Spleen (tissue), 7 donors: ENCODE measurements at regions not wholly inside any gene's neighbourhood (a gene's known extent, or its start where the extent isn't known, plus 50 kb on each side); places are given as distances from the start of the nearest gene placed in this dataset.

Experiments
- POLR2AphosphoS5 ChIP-seq, 3 donors: sonication (generic); formaldehyde crosslinking; IDR thresholded peaks; one replicate each; pipeline ENCODE4 v1.5.1; 2017; ENCODE audit warnings: antibody characterized with exemption in 3 of 3
- TF ChIP-seq, protein P1 (sequence below), 11 experiments: fragments of 200-600 bp in 7 of 11; fragments of 450-650 bp in 4 of 11; sonication (generic) in 4 of 11; IDR thresholded peaks in 8 of 11; conservative IDR thresholded peaks in 3 of 11; 1 replicate in 7 of 11; 2 replicates in 4 of 11; pipeline versions ENCODE4 v1.4.0 to v1.8.0; 2016 to 2021; ENCODE audit warnings: antibody characterized with exemption in 11 of 11, inconsistent platforms in 4 of 11, mild to moderate bottlenecking in 1 of 11
- donor health status: DM: no; HTN: no; CAD: no; lungs with moderate emphysema.
- donor health status: DM: no; HTN: no; CAD: no.
- donor health status: DM: no; HTN: no; CAD: no.

GRCh38 chr7:16298221-16298620 is 123.1 kb downstream of the CRPPA start:
- TF ChIP-seq, protein P1, sequence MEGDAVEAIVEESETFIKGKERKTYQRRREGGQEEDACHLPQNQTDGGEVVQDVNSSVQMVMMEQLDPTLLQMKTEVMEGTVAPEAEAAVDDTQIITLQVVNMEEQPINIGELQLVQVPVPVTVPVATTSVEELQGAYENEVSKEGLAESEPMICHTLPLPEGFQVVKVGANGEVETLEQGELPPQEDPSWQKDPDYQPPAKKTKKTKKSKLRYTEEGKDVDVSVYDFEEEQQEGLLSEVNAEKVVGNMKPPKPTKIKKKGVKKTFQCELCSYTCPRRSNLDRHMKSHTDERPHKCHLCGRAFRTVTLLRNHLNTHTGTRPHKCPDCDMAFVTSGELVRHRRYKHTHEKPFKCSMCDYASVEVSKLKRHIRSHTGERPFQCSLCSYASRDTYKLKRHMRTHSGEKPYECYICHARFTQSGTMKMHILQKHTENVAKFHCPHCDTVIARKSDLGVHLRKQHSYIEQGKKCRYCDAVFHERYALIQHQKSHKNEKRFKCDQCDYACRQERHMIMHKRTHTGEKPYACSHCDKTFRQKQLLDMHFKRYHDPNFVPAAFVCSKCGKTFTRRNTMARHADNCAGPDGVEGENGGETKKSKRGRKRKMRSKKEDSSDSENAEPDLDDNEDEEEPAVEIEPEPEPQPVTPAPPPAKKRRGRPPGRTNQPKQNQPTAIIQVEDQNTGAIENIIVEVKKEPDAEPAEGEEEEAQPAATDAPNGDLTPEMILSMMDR (IDR thresholded peaks at IDR 0.05 in 8 of 11, conservative IDR thresholded peaks at IDR 0.05 in 3 of 11), result no peak
- no peak for TF ChIP-seq POLR2AphosphoS5 (IDR thresholded peaks at IDR 0.05)
